NB4 (cell line): ENCODE measurements at regions not wholly inside any gene's neighbourhood (a gene's known extent, or its start where the extent isn't known, plus 50 kb on each side); places are given as distances from the start of the nearest gene placed in this dataset.

Experiments
- CTCF ChIP-seq: IDR thresholded peaks from one replicate; pipeline ENCODE4 v1.5.1; 2012; ENCODE audit warnings: low read depth, low read length
- MYC ChIP-seq: IDR thresholded peaks from 2 replicates; pipeline ENCODE4 v1.6.1; 2011; ENCODE audit warnings: low read depth, low read length
- POLR2A ChIP-seq: IDR thresholded peaks from 2 replicates; pipeline ENCODE4 v1.6.1; 2011; ENCODE audit warnings: mild to moderate bottlenecking; ENCODE audit not compliant: insufficient read length; ENCODE audit errors: extremely low read depth

- TF ChIP-seq CTCF (no peak), POLR2A (no peak), MYC (no peak)
Observed at GRCh38 chr17:69678206-69678605, 263.7 kb downstream of the MAP2K6 start.
